Astrocyte of the cerebellum (primary cell): ENCODE measurements at regions not wholly inside any gene's neighbourhood (a gene's known extent, or its start where the extent isn't known, plus 50 kb on each side); places are given as distances from the start of the nearest gene placed in this dataset.

Experiments used
- DNase-seq: peaks from one replicate; pipeline ENCODE4 v3.0.0-alpha.2; 2011; ENCODE audit warnings: low read depth
- H3K4me3 ChIP-seq: 2 replicates; pipeline ENCODE4 v1.5.1; 2011; ENCODE audit warnings: mild to moderate bottlenecking, low read depth, low read length, moderate library complexity
- CTCF ChIP-seq: IDR thresholded peaks from 2 replicates; pipeline ENCODE4 v1.5.1; 2012; ENCODE audit warnings: low read length, low read depth, moderate library complexity, mild to moderate bottlenecking; ENCODE audit errors: missing control alignments
- in situ Hi-C: cut with HindIII; loops from 2 replicates; pipeline ENCODE4 v1.10.0; 2017; ENCODE audit warnings: low sequenced_read_pairs

GRCh38 chr2:554444-554843, 122.8 kb downstream of the TMEM18 start:
- no peak overlapping the region for H3K4me3 ChIP-seq
- no peak for TF ChIP-seq CTCF
- in situ Hi-C loops, result no loop called here
- no peak for DNase-seq

GRCh38 chr2:552906-553305, 124.3 kb downstream of the TMEM18 start:
- in situ Hi-C loops, result no loop called here
- TF ChIP-seq CTCF, result no peak
- no peak for DNase-seq
- H3K4me3 ChIP-seq, result no peak overlapping the region

- H3K4me3 ChIP-seq, result no peak overlapping the region
- no peak for DNase-seq
- no peak for TF ChIP-seq CTCF
- in situ Hi-C loops, result no loop called here
These were observed 125.6 kb downstream of the TMEM18 start for GRCh38 chr2:551621-552020.

GRCh38 chr2:550860-551567, 126.2 kb downstream of the TMEM18 start:
- no peak overlapping the region for H3K4me3 ChIP-seq
- DNase-seq, result no peak
- no peak for TF ChIP-seq CTCF
- in situ Hi-C loops, result no loop called here

GRCh38 chr2:545711-546650, 131.2 kb downstream of the TMEM18 start:
- no peak overlapping the region for H3K4me3 ChIP-seq
- in situ Hi-C loops, result no loop called here
- no peak for TF ChIP-seq CTCF
- DNase-seq, result no peak

GRCh38 chr2:545228-545627, 132.0 kb downstream of the TMEM18 start:
- no peak for TF ChIP-seq CTCF
- DNase-seq, result no peak
- no peak overlapping the region for H3K4me3 ChIP-seq
- in situ Hi-C loops, result no loop called here
